HG03432 (cell line): ENCODE measurements at regions not wholly inside any gene's neighbourhood (a gene's known extent, or its start where the extent isn't known, plus 50 kb on each side); places are given as distances from the start of the nearest gene placed in this dataset.
"Not testable (repeated sequence)": the region's sequence is repeated elsewhere in the genome, so short reads cannot be mapped to it uniquely, and the experiment has no call there.

Experiments
- ATAC-seq: cut with Tn5 transposase; IDR thresholded peaks from one replicate; pipeline ENCODE4 v1.9.1; 2021; ENCODE audit warnings: mild to moderate bottlenecking, moderate library complexity; ENCODE audit not compliant: unreplicated experiment

GRCh38 chr5:171706736-171707441 lies 78.7 kb upstream of the SMIM23 start:
- no peak for ATAC-seq

- no peak for ATAC-seq
These were observed 78.2 kb upstream of the SMIM23 start for GRCh38 chr5:171707442-171707792.

- ATAC-seq, result no peak
These were observed 75.7 kb upstream of the SMIM23 start for GRCh38 chr5:171709930-171710329.

GRCh38 chr5:171710451-171711024 lies 75.1 kb upstream of the SMIM23 start:
- no peak for ATAC-seq

GRCh38 chr5:171711571-171711970 lies 74.0 kb upstream of the SMIM23 start:
- no peak for ATAC-seq

- ATAC-seq, result no peak
These were observed 73.0 kb upstream of the SMIM23 start for GRCh38 chr5:171712616-171713015.

GRCh38 chr5:171713152-171713551 lies 72.5 kb upstream of the SMIM23 start:
- ATAC-seq, result no peak

- ATAC-seq, result no peak
These were observed 71.4 kb upstream of the SMIM23 start for GRCh38 chr5:171714261-171714660.

- no peak for ATAC-seq
These were observed 70.8 kb upstream of the SMIM23 start for GRCh38 chr5:171714851-171715250.

- ATAC-seq, result no peak
These were observed 70.1 kb upstream of the SMIM23 start for GRCh38 chr5:171715551-171715950.

GRCh38 chr5:171720086-171720485 lies 65.5 kb upstream of the SMIM23 start:
- no peak for ATAC-seq

GRCh38 chr5:171721464-171721863 lies 64.2 kb upstream of the SMIM23 start:
- no peak for ATAC-seq

GRCh38 chr5:171724468-171725204 lies 61.0 kb upstream of the SMIM23 start:
- no peak for ATAC-seq

GRCh38 chr5:171725205-171725601 lies 60.4 kb upstream of the SMIM23 start:
- ATAC-seq, result no peak

GRCh38 chr5:171726819-171727218 lies 58.8 kb upstream of the SMIM23 start:
- not testable (repeated sequence) for ATAC-seq

GRCh38 chr5:171728686-171729085 lies 56.9 kb upstream of the SMIM23 start:
- no peak for ATAC-seq
